ENCODE measurements at regions not wholly inside any gene's neighbourhood (a gene's known extent, or its start where the extent isn't known, plus 50 kb on each side); places are given as distances from the start of the nearest gene placed in this dataset.
A peak's percentile ranks its signal among the peaks of the same experiment; 100 is the strongest.

- peak; percentile 83 for DNase-seq
Observed at GRCh38 chr20:57838670-57839151, 128.9 kb upstream of the PMEPA1 start.

GRCh38 chr20:57837208-57838035, 127.6 kb upstream of the PMEPA1 start:
- no peak for DNase-seq

- DNase-seq: no peak
Observed at GRCh38 chr20:57835588-57836455, 126.0 kb upstream of the PMEPA1 start.

GRCh38 chr20:57835074-57835452, 125.2 kb upstream of the PMEPA1 start:
- DNase-seq: no peak

DNA sequence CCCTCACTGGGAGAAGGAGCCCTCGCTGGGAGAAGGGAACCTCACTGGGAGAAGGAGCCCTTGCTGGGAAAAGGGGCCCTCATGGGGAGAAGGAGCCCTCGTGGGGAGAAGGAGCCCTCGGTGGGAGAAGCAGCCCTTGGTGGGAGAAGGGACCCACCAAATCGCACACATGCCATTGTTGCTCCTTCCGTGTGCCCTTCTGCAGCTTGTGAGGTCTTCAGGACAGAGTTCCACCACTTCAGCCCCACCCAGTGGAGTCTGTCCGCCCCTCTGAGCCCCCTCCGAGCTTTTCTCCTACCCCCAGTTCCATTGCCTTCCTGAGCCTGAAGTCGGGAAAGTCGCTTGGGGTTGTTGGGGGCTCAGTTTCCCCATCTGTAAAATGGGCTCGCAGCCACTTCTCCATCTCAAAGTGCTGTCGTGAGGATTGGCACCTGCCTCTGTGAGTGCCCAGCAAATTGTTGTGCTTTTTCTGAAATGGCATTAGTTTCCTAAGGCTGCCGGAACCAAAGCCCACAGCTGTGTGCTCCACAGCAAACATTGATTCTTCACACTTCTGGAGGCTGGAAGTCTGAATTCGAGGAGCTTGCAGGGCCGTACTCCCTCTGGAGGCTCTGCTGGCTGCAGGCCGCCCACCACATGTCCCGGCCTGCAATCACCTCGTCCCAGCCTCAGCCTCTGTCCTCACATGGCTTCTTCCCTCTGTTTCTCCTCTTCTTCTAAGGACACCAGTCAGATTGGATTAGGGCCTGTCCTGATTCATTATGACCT, 124.7 kb upstream of the PMEPA1 start:
- DNase-seq: no peak

DNA sequence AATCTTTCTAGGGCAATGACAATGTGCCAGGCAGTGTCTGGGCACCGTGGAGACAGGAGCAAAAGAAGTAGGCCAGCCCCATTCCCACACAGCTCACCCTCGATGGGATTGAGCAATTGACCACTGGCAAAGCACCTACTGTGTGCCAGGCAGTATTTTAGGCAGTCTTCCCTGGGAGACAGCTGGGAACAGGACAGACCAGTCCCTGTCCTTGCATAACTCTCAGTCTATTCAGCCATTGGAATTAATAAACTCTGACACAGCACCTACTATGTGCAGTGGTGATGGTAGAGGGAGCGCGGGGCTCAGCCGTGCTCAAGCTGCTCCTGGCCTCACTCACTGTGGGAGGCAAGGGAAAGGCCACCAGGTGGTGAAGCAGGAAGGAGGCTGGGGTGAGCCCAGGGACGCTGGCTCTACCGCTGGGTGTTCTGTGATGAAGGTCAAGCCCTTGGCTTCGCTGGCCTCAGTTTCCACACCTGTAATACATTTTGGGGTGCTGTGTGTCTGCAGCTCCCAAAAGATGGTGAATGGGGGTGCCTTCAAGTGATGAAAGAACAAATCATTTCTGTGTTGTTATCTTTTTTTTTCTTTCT, 122.3 kb upstream of the PMEPA1 start:
- DNase-seq: no peak

GRCh38 chr20:57831326-57831992, 121.6 kb upstream of the PMEPA1 start:
- no peak for DNase-seq

GRCh38 chr20:57830515-57830895, 120.7 kb upstream of the PMEPA1 start:
- DNase-seq: no peak

DNA sequence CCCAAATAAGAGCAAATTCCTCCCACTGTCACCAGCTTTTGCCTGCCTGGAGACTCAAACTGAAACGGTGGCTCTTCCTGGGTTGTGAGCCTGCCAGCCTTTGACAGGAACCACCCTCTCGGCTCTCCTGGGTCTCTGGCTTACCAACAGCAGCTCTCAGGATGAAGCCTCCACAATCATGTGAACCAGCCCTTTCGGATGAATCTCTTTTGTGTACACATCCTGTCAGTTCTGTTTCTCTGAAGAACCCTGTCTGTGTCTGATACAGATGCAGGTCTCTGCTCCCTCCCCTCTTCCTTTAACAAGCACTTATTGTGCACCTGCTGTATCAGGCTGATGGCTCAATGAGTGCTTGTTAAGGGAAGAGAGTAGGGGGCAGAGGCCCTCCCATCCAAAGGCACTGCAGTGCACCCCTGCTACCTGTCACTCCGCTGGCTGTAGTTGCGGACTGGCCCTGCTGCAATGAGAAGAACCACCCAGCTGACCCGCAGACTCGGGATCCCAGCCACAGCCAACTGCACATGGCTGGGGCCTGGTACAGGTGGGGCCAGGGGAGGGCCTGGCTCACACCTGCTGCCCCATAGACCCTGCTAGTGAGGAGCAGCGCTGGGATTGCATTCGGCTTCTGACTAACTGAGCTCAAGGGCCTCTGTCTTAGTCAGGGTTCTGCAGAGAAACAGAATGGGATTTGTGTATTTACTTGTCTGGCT, 120.1 kb upstream of the PMEPA1 start:
- no peak for DNase-seq

DNA sequence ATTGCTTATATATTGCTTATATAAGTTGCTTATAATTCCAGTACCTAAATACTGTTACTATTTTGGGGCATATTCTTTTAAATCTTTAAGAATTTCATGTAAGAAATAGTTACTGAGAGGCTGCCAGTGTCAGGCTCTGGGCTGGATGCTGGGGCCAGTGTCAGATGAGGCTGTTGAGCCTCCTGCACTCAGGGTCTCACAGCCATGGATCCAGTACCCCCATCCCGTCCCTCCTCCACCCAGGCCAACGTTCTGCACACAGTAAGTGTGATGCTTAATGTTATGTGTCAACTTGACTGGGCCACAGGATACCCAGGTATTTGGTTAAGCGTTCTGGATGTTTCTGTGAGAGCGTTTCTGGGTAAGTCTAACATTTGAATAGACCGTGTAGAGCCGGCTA, 119.5 kb upstream of the PMEPA1 start:
- no peak for DNase-seq

- DNase-seq: no peak
Observed at GRCh38 chr20:57828696-57829095, 118.9 kb upstream of the PMEPA1 start.

DNA sequence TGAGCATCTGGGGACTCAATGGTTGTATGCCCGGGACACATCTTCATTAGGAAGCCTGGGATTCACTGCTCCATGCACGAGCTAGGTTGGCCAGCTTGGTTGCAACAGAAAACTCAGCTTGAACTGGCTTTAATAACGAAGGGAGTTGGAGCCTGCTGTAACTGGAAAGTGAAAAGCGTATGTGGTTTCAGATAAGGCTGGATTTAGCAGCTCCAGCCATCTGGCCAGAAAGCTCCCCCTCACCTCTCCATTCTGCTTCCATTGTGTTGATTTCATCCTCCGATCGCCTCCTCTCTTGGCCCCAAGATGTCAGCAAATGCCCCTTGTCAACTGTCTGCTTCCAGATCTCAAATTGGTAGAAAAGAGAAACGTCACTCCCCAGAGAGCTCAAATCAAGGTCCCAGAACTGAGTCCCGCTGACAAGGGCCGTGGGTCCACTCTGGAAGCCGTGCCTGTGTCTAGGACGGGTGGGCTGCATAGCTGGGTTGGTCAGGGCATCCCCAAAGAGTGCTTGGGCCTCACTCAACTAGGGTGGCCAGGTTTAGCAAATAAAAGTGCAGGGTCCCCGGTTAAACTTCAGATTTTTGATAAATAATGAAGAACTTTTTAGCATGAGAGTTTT, 117.0 kb upstream of the PMEPA1 start:
- DNase-seq: no peak

- DNase-seq: no peak
Observed at GRCh38 chr20:57824909-57825308, 115.1 kb upstream of the PMEPA1 start.

DNA sequence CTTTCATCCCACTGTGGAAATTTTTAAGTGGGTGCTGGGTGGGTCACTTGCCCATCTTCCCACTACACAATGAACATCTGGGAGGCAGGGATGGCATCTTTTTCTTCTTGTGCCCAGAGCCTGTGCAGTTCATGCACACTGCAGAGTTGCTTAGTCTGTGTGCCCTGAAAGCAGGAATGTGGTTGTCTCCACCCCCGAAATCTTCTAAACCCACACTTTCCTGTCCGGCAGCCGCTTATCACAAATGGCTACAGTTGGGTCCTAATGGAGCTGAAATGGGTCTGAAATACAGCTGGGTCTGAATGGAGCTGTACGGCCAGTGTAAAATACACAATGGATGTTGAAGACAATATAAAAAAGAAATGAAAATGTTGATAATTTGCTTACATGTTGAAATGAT, 112.1 kb upstream of the PMEPA1 start:
- no peak for DNase-seq

DNA sequence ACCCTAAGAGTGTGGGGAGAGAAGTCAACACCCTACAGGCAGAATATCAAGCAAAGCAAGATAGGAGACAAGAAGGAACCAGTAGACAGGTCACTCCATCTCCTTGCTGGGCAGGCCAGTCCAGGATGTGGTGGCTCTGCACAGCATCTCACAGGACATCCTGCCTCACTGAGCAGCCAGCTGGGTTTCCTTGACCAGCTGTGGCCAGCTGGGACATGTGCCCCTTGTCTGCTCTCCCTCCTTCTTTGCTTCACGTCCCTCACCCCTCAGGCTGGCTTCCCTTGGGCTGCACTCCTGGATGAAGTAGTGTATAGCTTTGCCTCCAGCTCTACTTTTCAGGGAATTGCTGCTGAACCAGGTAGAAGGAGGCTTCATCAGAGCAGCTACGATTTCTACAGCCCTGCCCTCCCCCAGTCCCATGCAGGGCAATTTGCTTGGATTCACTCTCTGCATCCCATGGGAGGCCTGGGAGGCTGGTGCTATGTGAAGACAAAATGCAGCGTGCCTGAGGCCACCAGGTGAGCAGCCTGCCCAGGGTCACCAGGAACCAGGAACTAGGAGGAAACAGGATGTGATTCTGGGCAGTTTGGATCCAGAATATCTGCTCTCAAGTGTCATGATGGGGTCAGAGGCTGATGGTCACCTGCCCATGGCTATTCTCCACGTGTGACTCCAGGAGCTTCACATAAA, 110.0 kb upstream of the PMEPA1 start:
- no peak for DNase-seq

DNA sequence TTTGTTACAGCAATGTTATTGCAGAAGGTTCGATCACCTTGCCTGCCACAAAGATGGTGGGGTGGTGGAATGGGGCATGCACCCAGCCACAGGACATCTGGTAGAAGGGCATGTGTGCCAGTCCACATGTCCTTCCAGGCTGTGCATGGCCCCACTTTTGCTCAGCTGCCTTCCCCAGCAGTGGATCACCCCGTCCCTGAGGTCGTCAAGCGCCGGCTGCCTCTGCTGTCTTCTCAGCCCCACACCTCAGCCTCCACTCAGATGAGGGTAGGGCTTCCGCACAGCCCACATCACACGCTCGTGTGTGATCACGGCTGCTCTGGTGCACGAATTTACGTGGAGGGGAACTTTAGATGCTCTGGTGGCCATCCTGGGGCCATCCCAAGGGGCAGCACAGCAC, 109.5 kb upstream of the PMEPA1 start:
- no peak for DNase-seq

DNA sequence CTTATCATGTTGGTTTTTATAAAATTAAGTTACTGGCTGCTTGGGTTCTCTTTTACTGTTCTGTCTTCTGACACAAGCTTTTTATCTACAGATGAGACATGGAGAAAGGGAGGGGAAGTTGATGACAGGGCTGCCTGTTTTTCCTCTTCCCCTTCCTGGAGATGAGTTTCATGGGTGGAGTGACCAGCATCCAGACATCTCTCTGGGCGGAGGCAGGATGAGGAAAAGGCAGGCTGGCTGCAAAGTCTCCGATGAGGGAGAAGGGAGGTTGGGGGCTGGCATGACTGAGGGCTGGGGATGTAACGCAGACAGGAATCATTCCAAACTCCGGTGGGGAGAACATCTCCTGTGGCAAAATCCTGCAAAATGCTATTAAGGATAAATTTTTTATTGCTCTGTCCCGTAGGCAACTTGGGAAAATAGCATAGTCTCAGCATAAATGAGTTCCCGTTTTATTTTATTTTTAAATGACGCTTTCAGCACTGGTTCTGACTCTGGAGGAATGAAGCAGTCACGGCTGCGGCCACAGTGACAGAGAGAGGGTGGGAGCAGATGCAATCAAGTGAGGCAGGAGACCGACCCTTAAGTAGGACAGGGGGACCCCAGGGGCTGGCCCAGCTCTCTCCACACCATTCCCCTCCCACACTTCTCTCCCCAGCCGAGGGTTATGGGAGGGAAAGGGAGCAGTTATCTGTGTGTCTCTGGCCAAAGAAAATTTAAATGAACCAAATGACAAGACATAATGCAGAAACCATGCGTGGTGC, 108.8 kb upstream of the PMEPA1 start:
- no peak for DNase-seq

- DNase-seq: no peak
Observed at GRCh38 chr20:57815405-57815804, 105.6 kb upstream of the PMEPA1 start.

GRCh38 chr20:57814529-57814928, 104.7 kb upstream of the PMEPA1 start:
- DNase-seq: no peak
